Esophagus squamous epithelium (tissue), 4 donors: ENCODE measurements at regions not wholly inside any gene's neighbourhood (a gene's known extent, or its start where the extent isn't known, plus 50 kb on each side); places are given as distances from the start of the nearest gene placed in this dataset.

ENCODE experiments used
- CTCF ChIP-seq, 6 experiments: fragments of 450-650 bp in 4 of 6; fragments of 200-600 bp in 2 of 6; sonication (generic) in 2 of 6; IDR thresholded peaks; one replicate each; pipeline ENCODE4 v1.5.1; 2016 to 2019; ENCODE audit warnings: antibody characterized with exemption in 6 of 6, mild to moderate bottlenecking in 4 of 6, moderate library complexity in 4 of 6
- POLR2A ChIP-seq, 4 donors: fragments of 450-650 bp; IDR thresholded peaks; one replicate each; pipeline ENCODE4 v1.6.1; 2017; ENCODE audit warnings: antibody characterized with exemption in 4 of 4, mild to moderate bottlenecking in 4 of 4, moderate library complexity in 3 of 4

GRCh38 chr15:79592126-79592525 lies 160.0 kb downstream of the MINAR1 start:
- TF ChIP-seq CTCF (IDR thresholded peaks at IDR 0.05): no peak
- no peak for TF ChIP-seq POLR2A (IDR thresholded peaks at IDR 0.05)
